H1 (cell line): ENCODE measurements at regions not wholly inside any gene's neighbourhood (a gene's known extent, or its start where the extent isn't known, plus 50 kb on each side); places are given as distances from the start of the nearest gene placed in this dataset.

Source experiments
- CTCF ChIA-PET: fragments of 300-600 bp; sonication (Branson Sonifier 250); formaldehyde crosslinking; loops from one replicate; lab custom pipeline; 2021; ENCODE audit not compliant: partially characterized antibody; lab: Charles Lee
- POLR2A ChIA-PET: fragments of 300-600 bp; sonication (Branson Sonifier 250); formaldehyde crosslinking; loops from one replicate; lab custom pipeline; 2021; ENCODE audit warnings: inconsistent platforms; ENCODE audit not compliant: partially characterized antibody; lab: Charles Lee
- DNase-seq, 2 experiments: peaks; one replicate each; pipeline versions ENCODE4 v3.0.0 to v3.0.0-alpha.2; 2010 to 2022; ENCODE audit warnings: low spot score in 2 of 2, low read depth in 1 of 2, mixed read lengths in 1 of 2
- FAIRE-seq: peaks from 2 replicates; lab custom pipeline; 2011; peaks lifted over from hg19 to GRCh38; lab: Jason Lieb, UNC
- H2AFZ ChIP-seq: 2 replicates; pipeline ENCODE4 v1.8.1; 2012; ENCODE audit warnings: low read length, inconsistent platforms
- H2AK5ac ChIP-seq: 2 replicates; pipeline ENCODE4 v1.6.1; 2013; ENCODE audit warnings: low read depth, low read length
- H2BK120ac ChIP-seq: replicated peaks from 2 replicates; pipeline ENCODE3; 2013; ENCODE audit warnings: low read depth, low read length, inconsistent platforms
- H2BK12ac ChIP-seq: 2 replicates; pipeline ENCODE4 v1.6.1; 2013; ENCODE audit warnings: low read depth, low read length
- H2BK15ac ChIP-seq: 2 replicates; pipeline ENCODE4 v1.6.1; 2013; ENCODE audit warnings: low read length
- H2BK20ac ChIP-seq: 2 replicates; pipeline ENCODE4 v1.6.1; 2013; ENCODE audit warnings: low read length
- H2BK5ac ChIP-seq: 2 replicates; pipeline ENCODE4 v1.6.1; 2013; ENCODE audit warnings: low read depth, low read length
- H3K14ac ChIP-seq: 2 replicates; pipeline ENCODE4 v1.6.1; 2013; ENCODE audit warnings: inconsistent platforms; ENCODE audit not compliant: insufficient read length
- H3K18ac ChIP-seq: 2 replicates; pipeline ENCODE4 v1.6.1; 2013; ENCODE audit warnings: low read length; ENCODE audit errors: extremely low read depth
- H3K23ac ChIP-seq: 2 replicates; pipeline ENCODE4 v1.6.1; 2013; ENCODE audit warnings: inconsistent platforms; ENCODE audit not compliant: insufficient read length
- H3K23me2 ChIP-seq: 2 replicates; pipeline ENCODE4 v1.6.1; 2013; ENCODE audit warnings: low read depth, low read length
- H3K27ac ChIP-seq: 2 replicates; pipeline ENCODE4 v1.6.1; 2011; ENCODE audit warnings: low read depth, low read length, inconsistent platforms
- H3K27me3 ChIP-seq, 4 experiments: replicated peaks in 1 of 4; 1 replicate in 1 of 4; 2 replicates in 3 of 4; pipeline versions ENCODE4 v1.6.1 to v1.8.1; 2011 to 2013; ENCODE audit warnings: low read length in 3 of 4, mild to moderate bottlenecking in 3 of 4, inconsistent platforms in 2 of 4, mixed read lengths in 2 of 4, moderate library complexity in 1 of 4; ENCODE audit not compliant: control insufficient read depth in 3 of 4, insufficient read depth in 3 of 4; ENCODE audit errors: extremely low read depth in 1 of 4
- H3K36me3 ChIP-seq, 4 experiments: 2 replicates each; pipeline versions ENCODE4 v1.6.1 to v1.8.1; 2011 to 2013; ENCODE audit warnings: mild to moderate bottlenecking in 4 of 4, low read length in 3 of 4, moderate library complexity in 2 of 4, control low read depth in 1 of 4, inconsistent platforms in 1 of 4; ENCODE audit not compliant: insufficient read depth in 4 of 4, control insufficient read depth in 2 of 4
- H3K4ac ChIP-seq: replicated peaks from 2 replicates; pipeline ENCODE3; 2013; ENCODE audit warnings: low read length, low read depth, mixed read lengths, inconsistent platforms; ENCODE audit not compliant: insufficient read length
- H3K4me1 ChIP-seq, 4 experiments: replicated peaks in 1 of 4; 1 replicate in 1 of 4; 2 replicates in 3 of 4; pipeline versions ENCODE4 v1.6.1 to v1.8.1; 2011 to 2013; ENCODE audit warnings: low read length in 3 of 4, inconsistent platforms in 2 of 4, mixed read lengths in 1 of 4; ENCODE audit not compliant: insufficient read depth in 4 of 4, control insufficient read depth in 3 of 4
- H3K4me2 ChIP-seq, 2 experiments: 2 replicates each; pipeline versions ENCODE4 v1.6.1 to v1.8.1; 2011 to 2013; ENCODE audit warnings: low read depth in 2 of 2, low read length in 2 of 2, control low read depth in 1 of 2, inconsistent platforms in 1 of 2, mild to moderate bottlenecking in 1 of 2; ENCODE audit not compliant: insufficient read depth in 1 of 2
- H3K4me3 ChIP-seq, 4 experiments: fragments of 200-600, 300-600 bp in 1 of 4; sonication (generic), shearing (Covaris generic), sonication (Bioruptor Twin) in 1 of 4; 2 replicates each; pipeline versions ENCODE4 v1.5.1 to v1.8.1; 2011 to 2016; ENCODE audit warnings: low read length in 4 of 4, low read depth in 3 of 4, control low read depth in 2 of 4, inconsistent platforms in 2 of 4, mild to moderate bottlenecking in 2 of 4, mixed read lengths in 1 of 4, moderate library complexity in 1 of 4; ENCODE audit not compliant: insufficient read depth in 2 of 4; ENCODE audit errors: extremely low read depth in 1 of 4
- H3K56ac ChIP-seq: replicated peaks from 2 replicates; pipeline ENCODE3; 2013; ENCODE audit warnings: low read depth, mild to moderate bottlenecking, mixed read lengths, low read length, inconsistent platforms; ENCODE audit not compliant: insufficient read length
- H3K79me1 ChIP-seq: 2 replicates; pipeline ENCODE4 v1.6.1; 2013; ENCODE audit warnings: low read depth, low read length, control low read depth
- H3K79me2 ChIP-seq, 2 experiments: 2 replicates each; pipeline versions ENCODE4 v1.6.1 to v1.8.1; 2012 to 2013; ENCODE audit warnings: low read length in 2 of 2, mild to moderate bottlenecking in 2 of 2, inconsistent platforms in 1 of 2; ENCODE audit not compliant: insufficient read depth in 2 of 2, control insufficient read depth in 1 of 2
- H3K9ac ChIP-seq, 4 experiments: replicated peaks in 1 of 4; 1 replicate in 1 of 4; 2 replicates in 3 of 4; pipeline versions ENCODE4 v1.6.1 to v1.8.1; 2011 to 2013; ENCODE audit warnings: low read depth in 3 of 4, low read length in 3 of 4, control low read depth in 2 of 4, mild to moderate bottlenecking in 2 of 4, moderate library complexity in 2 of 4, inconsistent platforms in 1 of 4; ENCODE audit errors: extremely low read depth in 1 of 4
- H3K9me3 ChIP-seq, 2 experiments: 2 replicates each; pipeline versions ENCODE4 v1.6.1 to v1.8.1; 2012 to 2013; ENCODE audit warnings: mild to moderate bottlenecking in 2 of 2, moderate library complexity in 2 of 2, control low read depth in 1 of 2, inconsistent platforms in 1 of 2, low read depth in 1 of 2, low read length in 1 of 2, mixed read lengths in 1 of 2; ENCODE audit not compliant: insufficient read depth in 2 of 2
- H4K20me1 ChIP-seq, 2 experiments: replicated peaks in 1 of 2; 2 replicates each; pipeline versions ENCODE3 to v1.8.1; 2011 to 2013; ENCODE audit warnings: inconsistent platforms in 2 of 2, low read length in 2 of 2, mild to moderate bottlenecking in 1 of 2; ENCODE audit not compliant: insufficient read depth in 2 of 2, control insufficient read depth in 1 of 2
- H4K5ac ChIP-seq: 2 replicates; pipeline ENCODE4 v1.6.1; 2013; ENCODE audit warnings: low read length, low read depth, mixed read lengths, inconsistent platforms; ENCODE audit not compliant: insufficient read length
- H4K8ac ChIP-seq: 2 replicates; pipeline ENCODE4 v1.8.0; 2013; ENCODE audit warnings: mild to moderate bottlenecking, moderate library complexity, low read length, inconsistent platforms; ENCODE audit not compliant: insufficient read depth; ENCODE audit errors: extremely low read depth
- H4K91ac ChIP-seq: replicated peaks from 2 replicates; pipeline ENCODE3; 2013; ENCODE audit warnings: low read length, mixed read lengths, inconsistent platforms; ENCODE audit not compliant: insufficient read length
- WGBS, 2 experiments: shearing (Covaris generic) in 1 of 2; methylation state at CpG; one replicate each; pipeline versions ENCODE4 v1.1.6 to v1.1.7; 2013 to 2015; ENCODE audit warnings: low lambda C conversion rate in 2 of 2, mixed read lengths in 2 of 2, inconsistent platforms in 1 of 2, low coverage in 1 of 2, missing lambda C conversion rate in 1 of 2; ENCODE audit not compliant: insufficient replicate concordance in 2 of 2, insufficient coverage in 1 of 2, insufficient read length in 1 of 2; ENCODE audit errors: extremely low coverage in 1 of 2, missing lambda C conversion rate in 1 of 2; 5-methylcytosine and 5-hydroxymethylcytosine counted together

DNA sequence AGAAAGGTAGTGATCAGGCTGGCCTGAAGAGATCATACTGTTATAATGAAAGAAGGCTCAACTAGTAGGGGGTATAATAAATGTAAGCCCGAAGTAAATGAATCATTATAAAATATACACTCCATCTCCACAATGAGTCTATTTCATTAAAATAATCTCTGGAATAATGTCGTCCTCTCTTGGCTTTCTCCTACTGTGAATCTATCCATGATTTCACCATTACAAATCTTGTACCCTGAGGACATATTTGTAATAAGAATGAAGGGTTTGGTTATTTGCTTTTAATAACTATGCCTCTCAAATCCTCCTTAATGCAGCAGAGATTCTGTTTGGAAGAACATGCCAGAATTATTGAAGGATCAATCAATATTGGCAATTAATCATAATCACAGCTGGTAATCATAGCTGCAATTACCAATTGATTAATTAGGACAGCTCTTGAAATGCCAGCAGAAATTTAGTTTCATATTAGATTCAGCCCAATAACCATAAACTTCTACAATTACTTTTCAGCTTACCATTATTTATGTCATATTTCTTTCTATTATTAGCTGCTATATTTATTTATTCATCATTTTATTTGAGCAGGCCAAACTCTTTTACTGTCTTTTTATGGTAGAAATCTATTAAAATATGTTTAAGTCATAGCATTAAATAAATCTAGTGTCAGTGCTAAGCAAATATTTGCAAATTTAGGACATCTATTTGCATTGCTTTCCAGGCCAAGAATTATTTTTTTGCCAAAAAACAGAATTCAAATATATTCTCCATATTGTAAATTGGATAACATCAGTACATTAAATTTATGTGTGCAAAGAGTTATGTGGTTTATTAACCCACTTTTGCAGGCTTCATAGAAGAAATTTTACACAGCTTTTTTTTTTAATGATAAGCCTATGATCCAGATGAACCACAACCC is 588.4 kb upstream of the LRRC4C start:
- no peak overlapping the region for H3K56ac ChIP-seq
- no peak overlapping the region for H3K4me2 ChIP-seq
- no peaks in the 10 kb centered on the region for H3K23me2 ChIP-seq
- ChIA-PET CTCF (no interaction called here), POLR2A (no interaction called here)
- no peak overlapping the region for H2BK20ac ChIP-seq
- no peak overlapping the region for H4K91ac ChIP-seq
- H2BK120ac ChIP-seq = no peak overlapping the region
- no peak for FAIRE-seq
- no peak overlapping the region for H4K5ac ChIP-seq
- H2AK5ac ChIP-seq = no peak overlapping the region
- H3K18ac ChIP-seq = no peak overlapping the region
- H2AFZ ChIP-seq = no peak overlapping the region
- H2BK15ac ChIP-seq = no peak overlapping the region
- H2BK5ac ChIP-seq = no peak overlapping the region
- H3K14ac ChIP-seq = no peak overlapping the region
- no peak overlapping the region for H3K23ac ChIP-seq
- H3K9me3 ChIP-seq = no peaks in the 10 kb centered on the region
- no peaks in the 10 kb centered on the region for H3K36me3 ChIP-seq
- 96% methylated on average over 2 of the region's 2 CpGs; no CpG with 5 or more reads in 1 of the 2 experiments for WGBS, 2 experiments
- DNase-seq = no peak
- H3K4me3 ChIP-seq = no peak overlapping the region
- no peak overlapping the region for H2BK12ac ChIP-seq
- no peaks in the 10 kb centered on the region for H4K20me1 ChIP-seq
- H3K4ac ChIP-seq = no peak overlapping the region
- no peaks in the 10 kb centered on the region for H3K4me1 ChIP-seq
- H3K27me3 ChIP-seq = peaks cover 0 to 1% (median 0%) of the 10 kb centered on the region in 4 experiments; a peak in 1 of 7 replicates
- H4K8ac ChIP-seq = no peak overlapping the region
- no peaks in the 10 kb centered on the region for H3K79me2 ChIP-seq
- H3K79me1 ChIP-seq = no peaks in the 10 kb centered on the region
- H3K27ac ChIP-seq = no peak overlapping the region
- no peak overlapping the region for H3K9ac ChIP-seq
